Stimulated activated CD8-positive, alpha-beta memory T cell treated with anti-CD3 and anti-CD28 coated beads, Interleukin-4, amount 100 ng/mL, for 1 hour (primary cell): ENCODE measurements at regions not wholly inside any gene's neighbourhood (a gene's known extent, or its start where the extent isn't known, plus 50 kb on each side); places are given as distances from the start of the nearest gene placed in this dataset.
"Not testable (repeated sequence)": the region's sequence is repeated elsewhere in the genome, so short reads cannot be mapped to it uniquely, and the experiment has no call there.

Experiments
- DNase-seq, 2 donors: peaks; one replicate each; pipeline ENCODE4 v3.0.0-alpha.2; 2020; ENCODE audit warnings: low read depth in 2 of 2, low spot score in 1 of 2

- DNase-seq, result no peak
Measured at GRCh38 chr2:176424746-176425145, 155.5 kb downstream of the MTX2 start.

- DNase-seq, result no peak
Measured at GRCh38 chr2:176427549-176427948, 158.3 kb downstream of the MTX2 start.

GRCh38 chr2:176428944-176429469, 159.8 kb downstream of the MTX2 start:
- not testable (repeated sequence) for DNase-seq

- DNase-seq, result no peak
Measured at GRCh38 chr2:176432434-176432833, 163.2 kb downstream of the MTX2 start.

- DNase-seq, result no peak
Measured at GRCh38 chr2:176435729-176436128, 166.5 kb downstream of the MTX2 start.

DNA sequence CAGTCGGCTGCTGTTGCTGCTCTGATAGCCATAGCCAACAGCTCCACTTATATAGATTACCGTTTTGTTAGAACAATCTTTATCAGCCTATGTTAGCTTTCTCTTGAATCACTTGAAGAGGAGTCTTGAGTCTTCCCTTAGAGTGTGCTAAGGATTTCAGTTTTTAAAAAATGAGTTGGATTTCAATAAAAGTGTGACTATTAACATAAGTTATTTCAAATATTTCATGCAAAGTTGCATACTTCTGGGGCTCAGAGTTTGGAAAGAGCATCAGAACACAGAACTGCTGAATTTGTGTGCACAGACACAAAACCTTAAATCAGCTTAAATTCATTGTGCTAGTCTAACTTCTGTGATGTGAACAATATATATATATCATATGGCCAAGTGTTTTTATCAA, 174.7 kb downstream of the MTX2 start:
- no peak for DNase-seq

DNA sequence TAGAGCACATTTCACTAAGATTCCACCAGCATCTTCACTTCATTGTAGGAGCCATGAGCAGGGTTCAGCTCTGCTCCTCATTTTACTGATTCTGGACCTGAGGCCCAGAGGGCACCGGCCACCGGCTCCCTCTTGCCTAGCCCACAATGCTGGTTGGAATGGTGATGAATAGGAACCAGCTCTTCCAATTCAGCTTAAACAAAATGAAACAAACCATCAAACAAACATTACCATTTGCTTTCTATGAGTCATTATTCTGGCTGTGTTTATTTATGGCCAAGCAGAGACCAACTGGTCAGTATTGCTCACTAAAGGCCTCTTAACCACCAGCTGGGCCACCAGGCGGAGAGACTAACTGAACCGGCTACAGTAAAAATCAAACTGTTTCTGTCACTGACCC, 176.7 kb downstream of the MTX2 start:
- no peak for DNase-seq

GRCh38 chr2:176446718-176447414, 177.6 kb downstream of the MTX2 start:
- DNase-seq, result no peak

- DNase-seq, result no peak
Measured at GRCh38 chr2:176447616-176448015, 178.4 kb downstream of the MTX2 start.

DNA sequence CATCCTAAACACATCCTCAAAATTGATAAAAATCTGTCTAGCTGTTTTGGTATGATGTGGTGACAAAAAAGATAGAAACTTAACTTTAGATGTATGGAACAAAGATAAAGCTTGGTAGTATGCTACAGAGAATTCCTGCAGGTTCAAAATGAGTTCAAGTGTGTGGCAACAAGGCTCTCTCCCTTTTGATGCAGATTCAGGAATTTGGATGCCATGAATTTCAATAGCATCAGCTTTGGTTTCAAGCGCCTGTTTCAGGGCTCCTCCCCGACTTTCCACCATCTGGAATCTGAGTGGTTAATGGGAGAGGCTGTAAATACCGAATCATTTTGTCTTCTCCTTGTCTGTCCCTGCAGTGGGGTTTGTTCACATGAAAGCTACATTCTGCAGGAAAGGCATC, 180.6 kb downstream of the MTX2 start:
- no peak for DNase-seq

DNA sequence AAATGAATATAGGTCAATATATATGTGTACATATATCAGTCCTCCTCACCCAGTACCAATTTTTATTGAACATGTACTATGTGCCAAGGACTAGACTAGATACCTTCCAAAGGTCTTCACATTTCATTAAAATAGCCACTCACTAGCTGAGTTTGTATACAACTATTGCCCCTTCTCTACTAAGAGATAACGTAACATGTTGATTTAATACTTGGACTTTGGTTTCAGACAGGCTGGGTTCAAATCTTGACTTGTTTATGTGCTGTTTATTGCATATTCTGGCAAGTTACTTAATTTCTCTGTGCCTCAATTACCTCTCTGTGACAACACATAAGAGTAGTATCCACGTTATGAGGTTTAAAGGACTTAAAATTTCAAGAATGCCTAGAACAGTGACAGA, 184.5 kb downstream of the MTX2 start:
- no peak for DNase-seq

- peak; percentile 67 to 72 for DNase-seq
Measured at GRCh38 chr2:176454893-176455815, 185.9 kb downstream of the MTX2 start.

GRCh38 chr2:176455816-176456291, 186.6 kb downstream of the MTX2 start:
- no peak for DNase-seq

DNA sequence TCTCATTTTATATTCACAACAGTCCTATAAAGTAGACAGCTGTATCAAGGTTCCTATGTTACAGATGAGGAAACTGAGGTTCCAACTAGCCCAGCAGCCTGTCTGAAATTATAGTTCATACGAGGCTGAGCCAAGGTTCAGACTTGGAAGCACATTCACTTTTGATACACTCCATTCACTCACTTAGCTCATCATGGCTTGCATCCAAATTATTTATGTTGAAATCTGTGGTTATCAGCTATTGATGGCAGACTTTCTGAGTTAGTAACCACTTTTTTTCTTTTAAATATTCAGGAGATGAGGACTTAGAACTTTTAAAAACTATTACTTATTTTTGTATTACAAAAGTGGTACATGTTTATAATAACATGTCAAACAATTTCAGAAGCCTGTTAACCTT, 188.2 kb downstream of the MTX2 start:
- no peak for DNase-seq

- no peak for DNase-seq
Measured at GRCh38 chr2:176461098-176461808, 192.0 kb downstream of the MTX2 start.

DNA sequence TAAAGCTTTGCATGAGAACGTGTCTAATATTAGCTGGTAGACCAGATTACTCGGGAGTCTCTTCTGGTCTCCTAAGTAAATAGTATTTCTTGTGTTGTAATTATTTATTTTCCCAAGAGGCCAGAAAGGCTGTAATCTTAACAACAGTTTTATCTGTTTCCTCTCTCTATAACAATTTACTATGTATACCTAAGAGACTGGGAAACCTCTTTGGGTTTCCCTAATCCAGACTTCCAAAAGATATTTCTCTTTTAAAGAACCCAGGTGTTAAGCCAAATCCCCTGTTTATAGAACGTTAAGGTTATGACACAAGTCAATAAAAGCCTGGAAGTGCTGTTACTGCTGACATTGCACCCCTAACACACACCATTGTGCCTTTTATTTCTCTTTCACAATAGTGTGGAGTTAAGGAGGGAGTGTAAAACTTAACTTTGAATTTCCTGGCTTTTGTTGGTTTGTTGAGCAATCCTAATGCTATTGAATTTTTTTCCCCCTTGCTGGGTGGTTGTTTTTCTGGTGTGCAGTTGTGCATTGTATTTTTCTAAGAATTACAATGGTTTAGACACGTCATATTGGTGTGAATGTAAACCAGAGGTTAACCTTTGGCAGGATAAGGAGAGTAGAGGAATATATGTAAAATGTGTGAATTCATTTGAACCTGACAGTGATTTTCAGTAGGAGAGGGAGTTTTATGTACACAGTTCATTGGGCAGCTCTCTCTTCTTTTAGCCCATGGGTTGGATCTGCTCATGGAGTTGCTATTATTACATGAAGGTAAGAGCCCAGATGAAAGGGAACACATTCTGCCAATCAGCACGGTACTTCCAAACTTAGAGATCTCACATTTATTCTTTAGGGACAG, 192.8 kb downstream of the MTX2 start:
- no peak for DNase-seq

DNA sequence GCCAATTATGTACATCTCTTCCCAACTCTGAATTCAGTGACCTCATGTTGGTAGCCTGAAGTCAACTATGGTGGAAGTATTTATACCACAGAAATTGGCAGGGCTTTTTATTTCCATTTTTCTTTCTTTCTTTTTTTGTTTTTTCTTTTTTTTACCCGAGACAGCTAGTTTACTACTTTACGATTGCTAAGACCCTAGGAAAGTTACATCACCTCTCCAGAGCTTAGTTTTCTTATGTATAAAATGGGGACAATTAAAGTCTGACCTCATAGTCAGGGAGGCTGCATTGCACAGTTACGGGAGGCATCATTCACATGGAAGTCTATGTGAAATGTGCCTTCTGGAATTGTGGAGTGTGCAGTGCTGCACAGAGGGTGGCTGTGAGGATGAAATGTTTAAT, 194.3 kb downstream of the MTX2 start:
- no peak for DNase-seq

DNA sequence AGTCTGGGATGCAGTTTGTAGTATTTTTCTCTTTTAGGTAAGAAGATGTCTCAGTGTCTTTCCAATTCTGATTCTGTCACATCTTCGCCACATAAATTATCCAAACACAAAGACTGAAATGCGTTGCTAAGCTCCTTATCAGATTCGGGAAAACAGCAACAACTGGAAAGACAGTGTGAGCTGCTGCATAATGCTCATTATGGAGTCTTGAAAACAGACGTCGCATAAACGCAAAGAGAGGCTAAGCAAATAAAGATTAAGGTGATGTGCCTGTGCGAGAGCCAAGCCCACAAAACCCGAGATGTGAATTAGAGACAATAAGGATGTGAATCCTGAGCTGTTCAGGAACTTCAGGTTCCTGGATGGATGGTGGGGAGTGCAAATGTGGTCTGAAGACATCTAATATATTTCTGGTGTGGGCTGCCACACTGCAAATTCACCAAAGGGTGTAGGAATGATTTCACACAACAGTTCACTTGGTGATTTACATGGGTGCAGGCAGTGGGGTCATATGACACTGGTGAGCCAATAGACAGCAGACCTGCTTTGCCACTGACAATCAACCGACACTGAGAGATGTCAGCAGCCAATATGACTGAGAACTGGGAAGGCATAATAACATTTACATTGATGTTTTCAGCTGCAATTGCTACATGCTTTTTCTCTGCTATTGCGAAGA, 195.8 kb downstream of the MTX2 start:
- no peak for DNase-seq

GRCh38 chr2:176466918-176467452, 197.7 kb downstream of the MTX2 start:
- DNase-seq, result no peak

- DNase-seq, result no peak
Measured at GRCh38 chr2:176467595-176467994, 198.4 kb downstream of the MTX2 start.
